Urinary bladder (tissue), 3 donors: ENCODE measurements at regions not wholly inside any gene's neighbourhood (a gene's known extent, or its start where the extent isn't known, plus 50 kb on each side); places are given as distances from the start of the nearest gene placed in this dataset.

Experiments used
- DNase-seq: peaks from one replicate; pipeline ENCODE4 v3.0.0-alpha.2; 2015; ENCODE audit errors: extremely low spot score
- H3K27ac ChIP-seq: one replicate; pipeline ENCODE4 v1.5.1; 2013; ENCODE audit warnings: low read depth, mild to moderate bottlenecking, moderate library complexity
- H3K36me3 ChIP-seq: one replicate; pipeline ENCODE4 v1.6.1; 2013; ENCODE audit warnings: mild to moderate bottlenecking, moderate library complexity; ENCODE audit not compliant: insufficient read depth
- H3K4me1 ChIP-seq: one replicate; pipeline ENCODE4 v1.6.1; 2013; ENCODE audit warnings: mild to moderate bottlenecking, moderate library complexity; ENCODE audit not compliant: insufficient read depth
- H3K4me3 ChIP-seq: one replicate; pipeline ENCODE4 v1.5.1; 2013; ENCODE audit warnings: low read depth, low read length
- WGBS: extraction: QIAGEN DNeasy Blood & Tissue Kit; methylation state at CpG from one replicate; pipeline ENCODE4 v1.1.7; 2013; 5-methylcytosine and 5-hydroxymethylcytosine counted together
- donor health status: healthy with polysubstance abuse.
- donor health status: healthy.

DNA sequence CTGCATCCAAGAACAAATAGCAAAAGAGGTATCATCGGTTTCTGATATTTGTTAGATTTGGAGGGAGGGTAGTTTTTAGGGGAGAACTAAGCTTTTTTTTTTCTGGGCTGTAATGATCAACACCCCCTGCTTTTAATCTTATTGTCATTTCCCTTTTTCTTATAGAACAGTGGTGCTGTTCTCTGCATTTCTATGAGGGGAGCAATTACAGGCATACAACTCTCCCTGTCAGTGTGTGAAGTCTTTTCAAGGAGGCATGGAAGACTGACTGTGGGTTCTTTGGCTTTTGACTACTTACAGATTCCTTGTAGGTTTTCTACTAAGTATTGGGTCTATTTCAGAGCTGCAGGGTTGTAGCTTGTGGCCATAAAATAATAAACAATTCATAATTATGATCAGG is 632.3 kb downstream of the TFAP2B start:
- Histone ChIP-seq H3K4me1 (no peaks in the 10 kb centered on the region), H3K4me3 (no peak overlapping the region), H3K27ac (no peak overlapping the region), H3K36me3 (no peaks in the 10 kb centered on the region)
- DNase-seq: no peak
- 91% methylated on average over 1 of the region's 1 CpG for WGBS

- DNase-seq: no peak
- Histone ChIP-seq H3K36me3 (no peaks in the 10 kb centered on the region), H3K27ac (no peak overlapping the region), H3K4me3 (no peak overlapping the region), H3K4me1 (no peaks in the 10 kb centered on the region)
Observed at GRCh38 chr6:51456282-51456681, 631.1 kb downstream of the PKHD1 start.

DNA sequence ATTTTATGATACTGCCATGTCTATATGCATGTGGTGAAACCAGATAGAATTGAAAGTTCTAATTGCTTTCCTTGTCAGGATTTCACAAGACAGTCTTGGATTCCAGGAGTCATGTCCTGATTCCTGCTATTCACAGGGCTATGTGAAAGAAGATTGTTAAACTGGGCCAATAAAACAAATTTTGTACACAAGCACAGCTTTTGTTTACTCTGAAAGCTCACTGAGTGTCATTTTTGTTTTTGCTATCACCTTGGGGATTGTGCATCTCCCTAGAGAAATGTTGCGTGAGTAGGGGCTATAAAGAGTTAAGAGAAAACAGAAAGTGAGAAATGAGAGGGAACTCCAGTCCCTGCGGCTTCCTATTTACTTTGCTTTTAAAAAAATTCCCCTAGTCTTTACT is 627.5 kb downstream of the PKHD1 start:
- 13% methylated on average over 2 of the region's 2 CpGs for WGBS
- Histone ChIP-seq H3K4me1 (no peaks in the 10 kb centered on the region), H3K27ac (no peak overlapping the region), H3K4me3 (no peak overlapping the region), H3K36me3 (no peaks in the 10 kb centered on the region)
- no peak for DNase-seq

- DNase-seq: no peak
- no peaks in the 10 kb centered on the region for H3K4me1 ChIP-seq
Observed at GRCh38 chr6:51462896-51463295, 624.5 kb downstream of the PKHD1 start.

DNA sequence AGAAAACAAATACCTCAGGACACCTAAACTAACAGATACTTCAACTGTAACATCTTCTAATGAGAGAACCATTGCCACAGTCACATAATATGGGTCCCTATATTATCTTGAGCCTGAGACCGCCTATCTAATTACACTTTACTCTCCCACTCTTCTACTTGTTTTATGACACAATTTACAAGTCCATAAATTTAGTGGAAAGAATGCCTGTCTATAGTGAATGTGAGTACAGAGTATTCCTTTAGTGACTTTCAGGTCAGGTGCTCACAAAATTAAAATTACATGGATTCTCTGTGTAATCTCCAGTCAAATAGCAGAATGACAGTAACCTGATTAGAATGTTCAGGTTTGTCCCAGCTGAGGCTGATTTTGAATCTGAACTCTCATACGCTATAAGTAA is 624.1 kb downstream of the PKHD1 start:
- Histone ChIP-seq H3K4me3 (no peak overlapping the region), H3K4me1 (no peaks in the 10 kb centered on the region), H3K36me3 (no peaks in the 10 kb centered on the region), H3K27ac (no peak overlapping the region)
- 75% methylated on average over 2 of the region's 2 CpGs for WGBS
- no peak for DNase-seq

More at GRCh38 chr6:51462896-51463295, 624.5 kb downstream of the PKHD1 start:
- no peak overlapping the region for H3K4me3 ChIP-seq
- H3K27ac ChIP-seq: no peak overlapping the region
- no peaks in the 10 kb centered on the region for H3K36me3 ChIP-seq

DNA sequence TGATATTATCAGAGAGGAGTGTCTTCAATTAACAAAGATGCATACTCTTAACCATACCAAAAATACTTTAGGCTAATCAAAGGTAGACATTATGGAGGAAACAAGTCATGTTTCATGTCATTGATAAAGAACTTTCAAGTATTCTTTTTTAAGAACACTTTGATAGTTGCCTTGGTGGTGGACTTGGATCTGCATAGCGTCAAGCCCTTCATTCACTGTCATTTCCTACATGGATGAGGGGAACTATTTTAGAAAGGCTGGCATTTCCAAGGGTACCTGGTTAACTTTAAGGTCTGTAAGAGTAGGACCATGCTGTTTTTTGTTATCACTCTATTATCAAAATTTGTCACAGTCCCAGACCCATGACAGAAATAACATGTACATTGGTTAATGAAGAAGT is 622.5 kb downstream of the PKHD1 start:
- no peak for DNase-seq
- H3K4me3 ChIP-seq: no peak overlapping the region
- H3K4me1 ChIP-seq: no peaks in the 10 kb centered on the region
- no peaks in the 10 kb centered on the region for H3K36me3 ChIP-seq
- H3K27ac ChIP-seq: no peak overlapping the region
- 86% methylated on average over 1 of the region's 1 CpG for WGBS

GRCh38 chr6:51466427-51466826 is 621.0 kb downstream of the PKHD1 start:
- no peaks in the 10 kb centered on the region for H3K4me1 ChIP-seq
- H3K36me3 ChIP-seq: no peaks in the 10 kb centered on the region
- no peak overlapping the region for H3K4me3 ChIP-seq
- 71% methylated on average over 9 of the region's 9 CpGs for WGBS
- no peak for DNase-seq
- H3K27ac ChIP-seq: no peak overlapping the region

GRCh38 chr6:51467231-51467952 is 620.0 kb downstream of the PKHD1 start:
- Histone ChIP-seq H3K4me1 (no peaks in the 10 kb centered on the region), H3K27ac (no peak overlapping the region), H3K36me3 (no peaks in the 10 kb centered on the region), H3K4me3 (no peak overlapping the region)
- 54% methylated on average over 6 of the region's 6 CpGs for WGBS
- DNase-seq: no peak

DNA sequence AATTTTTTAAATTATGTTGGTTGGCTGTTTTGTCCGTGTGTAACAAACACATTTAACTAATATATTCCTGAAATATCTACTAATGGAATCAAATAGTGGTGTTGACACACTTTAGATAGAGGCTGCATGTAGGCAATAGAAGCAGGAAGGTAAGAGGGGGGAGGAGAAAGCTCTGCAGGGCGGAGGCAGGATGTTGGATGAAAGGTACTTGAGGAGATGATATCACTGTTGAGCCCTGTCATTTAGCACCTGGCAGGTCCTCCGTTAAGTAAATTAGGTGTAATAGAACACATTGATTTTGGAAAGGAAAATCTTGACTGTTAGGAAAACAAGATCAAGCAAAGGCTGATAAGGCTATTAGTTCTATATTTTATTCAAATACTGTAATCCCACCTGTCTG is 618.7 kb downstream of the PKHD1 start:
- WGBS: 69% methylated on average over 3 of the region's 3 CpGs
- Histone ChIP-seq H3K27ac (no peak overlapping the region), H3K4me1 (no peaks in the 10 kb centered on the region), H3K36me3 (no peaks in the 10 kb centered on the region), H3K4me3 (no peak overlapping the region)
- DNase-seq: no peak

DNA sequence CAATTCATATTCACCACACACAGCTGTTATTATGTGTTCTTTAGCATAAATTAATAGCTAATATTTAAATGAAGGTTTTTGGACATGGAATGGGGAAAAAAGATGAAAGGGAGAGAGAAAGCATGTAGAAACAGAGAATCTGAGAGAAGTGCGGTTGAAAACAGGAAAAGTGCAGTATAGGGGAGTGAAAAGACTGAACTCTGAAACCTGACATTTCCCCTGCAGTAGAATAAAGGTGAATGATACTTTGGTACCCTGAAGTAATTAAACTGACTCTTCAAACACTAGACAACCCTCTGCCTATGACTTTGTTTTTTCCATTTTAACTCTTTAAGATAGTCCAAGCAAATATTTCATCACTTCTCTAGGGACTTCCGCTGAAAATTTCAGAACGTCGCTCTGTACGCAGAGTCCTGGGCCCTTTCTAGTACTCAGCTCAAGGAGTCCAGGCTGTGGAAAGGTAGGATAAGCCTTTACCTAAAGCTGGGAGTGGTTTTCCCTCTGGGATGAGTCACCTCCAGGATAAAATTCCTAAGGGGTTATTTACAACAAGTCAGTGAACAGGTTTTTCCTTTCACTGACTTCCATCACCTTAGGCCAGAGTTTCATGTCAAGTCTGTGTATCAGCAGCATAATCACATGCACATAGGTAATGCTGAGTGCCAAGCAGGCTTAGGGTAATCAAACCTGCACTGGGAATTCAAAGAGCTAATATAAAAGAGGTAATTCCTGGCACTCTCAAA is 614.5 kb downstream of the PKHD1 start:
- no peak for DNase-seq
- no peak overlapping the region for H3K27ac ChIP-seq
- no peak overlapping the region for H3K4me3 ChIP-seq
- no peaks in the 10 kb centered on the region for H3K4me1 ChIP-seq
- H3K36me3 ChIP-seq: no peaks in the 10 kb centered on the region
- WGBS: 86% methylated on average over 5 of the region's 5 CpGs

DNA sequence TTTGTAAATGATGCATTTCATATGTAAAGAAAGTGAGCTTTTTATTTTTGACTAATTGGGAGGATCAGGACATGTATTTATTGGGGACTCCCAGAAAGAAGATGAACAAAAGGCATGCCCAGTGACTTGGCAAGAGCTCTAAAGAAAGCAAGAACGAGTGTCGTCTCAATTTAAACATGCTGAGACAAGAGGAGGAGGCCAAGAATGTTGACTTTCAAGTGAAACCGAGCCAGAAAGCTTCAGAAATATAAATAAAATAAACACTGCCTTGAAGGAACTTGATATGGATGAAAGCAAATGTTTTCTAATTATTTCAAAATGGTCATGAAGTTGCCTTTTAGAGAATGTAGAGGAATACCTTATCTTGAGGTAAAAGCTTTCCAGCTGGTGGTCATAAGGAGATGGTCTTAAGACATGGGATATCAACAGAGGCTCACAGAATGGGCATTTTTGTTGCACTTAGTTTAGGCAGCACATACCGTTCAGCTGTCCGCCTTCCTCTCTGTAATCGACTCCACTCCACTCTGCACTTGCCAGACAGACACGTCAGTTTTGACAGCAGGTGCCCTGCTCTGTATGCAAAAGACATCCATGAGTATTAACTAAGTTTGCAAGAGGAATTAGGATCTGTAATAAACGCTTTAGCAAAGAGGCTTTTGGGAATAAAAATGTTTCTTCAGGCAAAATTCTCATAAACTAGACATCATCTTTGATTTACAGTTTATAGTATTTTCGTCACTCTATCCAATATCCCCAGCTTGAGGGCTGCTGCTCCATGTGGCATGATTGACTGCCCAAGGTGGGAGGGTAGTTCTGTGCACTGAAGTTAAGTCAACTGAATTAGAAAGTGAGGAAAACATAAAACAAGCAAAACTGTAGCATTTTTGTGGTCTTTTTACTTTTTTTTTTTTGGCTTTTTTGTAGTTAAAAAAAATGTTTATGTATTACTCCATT is 613.1 kb downstream of the PKHD1 start:
- Histone ChIP-seq H3K27ac (no peak overlapping the region), H3K4me1 (no peaks in the 10 kb centered on the region), H3K36me3 (no peaks in the 10 kb centered on the region), H3K4me3 (no peak overlapping the region)
- 22% methylated on average over 9 of the region's 9 CpGs for WGBS
- DNase-seq: peak; percentile 32

DNA sequence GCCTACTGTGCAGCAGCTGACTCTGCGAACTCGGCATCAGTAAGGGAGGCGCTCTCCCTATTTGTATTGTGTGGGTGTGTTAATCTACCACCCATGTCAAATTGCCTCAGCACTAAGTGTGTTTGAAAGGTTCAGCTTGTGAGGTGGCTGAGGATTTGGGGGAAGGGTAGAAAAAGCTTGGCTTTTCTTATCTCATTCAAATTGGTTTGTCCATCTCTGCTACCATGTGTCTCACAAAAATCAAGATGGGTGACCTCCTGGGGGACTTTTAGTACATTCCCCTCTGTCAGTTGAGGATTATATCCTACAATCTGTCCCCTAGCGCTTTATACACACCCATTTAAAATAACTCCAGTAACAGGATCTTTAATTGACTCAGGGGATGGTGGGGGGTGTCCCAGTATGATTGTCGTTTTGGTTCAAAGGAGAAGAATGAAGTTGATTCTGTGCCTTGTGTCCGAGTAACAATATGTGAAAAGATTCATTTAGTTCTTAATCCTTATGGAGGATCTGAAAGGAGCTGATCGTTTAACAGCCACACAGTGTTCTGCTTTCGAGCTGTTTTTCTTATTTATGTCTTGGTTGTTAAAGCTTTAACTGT is 609.6 kb downstream of the PKHD1 start:
- WGBS: 77% methylated on average over 8 of the region's 8 CpGs
- H3K4me3 ChIP-seq: no peak overlapping the region
- H3K36me3 ChIP-seq: no peaks in the 10 kb centered on the region
- H3K4me1 ChIP-seq: no peaks in the 10 kb centered on the region
- no peak overlapping the region for H3K27ac ChIP-seq
- DNase-seq: no peak

- H3K4me1 ChIP-seq: no peaks in the 10 kb centered on the region
- 69% methylated on average over 1 of the region's 1 CpG for WGBS
- DNase-seq: no peak
- H3K27ac ChIP-seq: no peak overlapping the region
- no peaks in the 10 kb centered on the region for H3K36me3 ChIP-seq
- no peak overlapping the region for H3K4me3 ChIP-seq
Observed at GRCh38 chr6:51479296-51479695, 608.1 kb downstream of the PKHD1 start.
